GM12878 (cell line): ENCODE measurements at regions not wholly inside any gene's neighbourhood (a gene's known extent, or its start where the extent isn't known, plus 50 kb on each side); places are given as distances from the start of the nearest gene placed in this dataset.
"Not testable (repeated sequence)": the region's sequence is repeated elsewhere in the genome, so short reads cannot be mapped to it uniquely, and the experiment has no call there.

Source experiments
- CBFB ChIP-seq: IDR thresholded peaks from 2 replicates; pipeline ENCODE4 v1.6.1; 2016; ENCODE audit warnings: antibody characterized with exemption, low read depth
- CBX5 ChIP-seq: sonication (generic); IDR thresholded peaks from 2 replicates; pipeline ENCODE4 v1.6.1; 2016; ENCODE audit warnings: low read depth, moderate library complexity, mild to moderate bottlenecking, inconsistent platforms
- FOXM1 ChIP-seq: IDR thresholded peaks from 2 replicates; pipeline ENCODE4 v1.6.1; 2012; ENCODE audit warnings: low read depth, mild to moderate bottlenecking, inconsistent platforms, low read length, moderate library complexity
- IKZF1 ChIP-seq: fragments of 450-650 bp; conservative IDR thresholded peaks from 2 replicates; pipeline ENCODE4 v1.6.1; 2017; ENCODE audit warnings: antibody characterized with exemption, mild to moderate bottlenecking
- LARP7 ChIP-seq: fragments of 450-650 bp; IDR thresholded peaks from 2 replicates; pipeline ENCODE4 v1.6.1; 2017; ENCODE audit warnings: mild to moderate bottlenecking
- POLR2A ChIP-seq: IDR thresholded peaks from 2 replicates; pipeline ENCODE4 v1.6.1; 2011; ENCODE audit warnings: low read depth, mild to moderate bottlenecking, low read length
- POLR2AphosphoS2 ChIP-seq: IDR thresholded peaks from 2 replicates; pipeline ENCODE4 v1.6.1; 2011; ENCODE audit warnings: low read depth, mild to moderate bottlenecking, low read length, improper control_type of control experiment, moderate library complexity
- POLR2AphosphoS5 ChIP-seq: IDR thresholded peaks from 2 replicates; pipeline ENCODE4 v1.6.1; 2011; ENCODE audit warnings: mild to moderate bottlenecking, low read length, inconsistent platforms
- RELA ChIP-seq: fragments of 450-650 bp; IDR thresholded peaks from 2 replicates; pipeline ENCODE4 v1.8.0; 2014; ENCODE audit warnings: borderline replicate concordance; ENCODE audit not compliant: partially characterized antibody
- SIN3A ChIP-seq: IDR thresholded peaks from 2 replicates; pipeline ENCODE4 v1.6.1; 2012; ENCODE audit warnings: low read depth, low read length, improper control_type of control experiment
- SIX5 ChIP-seq: IDR thresholded peaks from 2 replicates; pipeline ENCODE4 v1.6.1; 2011; ENCODE audit warnings: mild to moderate bottlenecking, low read depth, low read length, moderate library complexity; ENCODE audit not compliant: severe bottlenecking
- SUZ12 ChIP-seq: fragments of 200-600 bp; sonication (generic); IDR thresholded peaks from one replicate; pipeline ENCODE4 v1.6.1; 2018; ENCODE audit warnings: antibody characterized with exemption, mild to moderate bottlenecking; ENCODE audit not compliant: unreplicated experiment
- ZNF24 ChIP-seq: fragments of 450-650 bp; IDR thresholded peaks from 2 replicates; pipeline ENCODE4 v1.6.1; 2017; ENCODE audit warnings: antibody characterized with exemption, mild to moderate bottlenecking
- TF ChIP-seq, protein P1 (sequence below), 3 experiments: IDR thresholded peaks in 2 of 3; conservative IDR thresholded peaks in 1 of 3; 2 replicates each; pipeline ENCODE4 v1.5.1; 2011; ENCODE audit warnings: low read depth in 3 of 3, low read length in 3 of 3, mild to moderate bottlenecking in 3 of 3, control low read depth in 2 of 3, moderate library complexity in 2 of 3, inconsistent platforms in 1 of 3, mixed read lengths in 1 of 3; ENCODE audit not compliant: control insufficient read depth in 2 of 3, insufficient read depth in 1 of 3; ENCODE audit errors: extremely low read depth in 1 of 3

DNA sequence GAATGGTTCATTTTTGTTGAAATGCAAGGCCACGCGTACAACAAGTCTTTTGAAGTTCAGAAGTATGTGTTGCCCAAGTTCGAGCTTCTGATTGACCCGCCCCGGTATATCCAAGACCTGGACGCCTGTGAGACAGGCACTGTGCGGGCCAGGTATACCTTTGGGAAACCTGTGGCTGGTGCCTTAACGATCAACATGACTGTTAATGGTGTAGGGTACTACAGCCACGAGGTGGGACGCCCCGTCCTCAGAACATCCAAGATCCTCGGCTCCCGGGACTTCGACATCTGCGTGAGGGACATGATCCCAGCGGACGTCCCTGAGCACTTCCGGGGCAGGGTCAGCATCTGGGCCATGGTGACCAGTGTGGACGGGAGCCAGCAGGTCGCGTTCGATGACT is 1246.9 kb upstream of the PHF14 start:
- TF ChIP-seq, protein P1, sequence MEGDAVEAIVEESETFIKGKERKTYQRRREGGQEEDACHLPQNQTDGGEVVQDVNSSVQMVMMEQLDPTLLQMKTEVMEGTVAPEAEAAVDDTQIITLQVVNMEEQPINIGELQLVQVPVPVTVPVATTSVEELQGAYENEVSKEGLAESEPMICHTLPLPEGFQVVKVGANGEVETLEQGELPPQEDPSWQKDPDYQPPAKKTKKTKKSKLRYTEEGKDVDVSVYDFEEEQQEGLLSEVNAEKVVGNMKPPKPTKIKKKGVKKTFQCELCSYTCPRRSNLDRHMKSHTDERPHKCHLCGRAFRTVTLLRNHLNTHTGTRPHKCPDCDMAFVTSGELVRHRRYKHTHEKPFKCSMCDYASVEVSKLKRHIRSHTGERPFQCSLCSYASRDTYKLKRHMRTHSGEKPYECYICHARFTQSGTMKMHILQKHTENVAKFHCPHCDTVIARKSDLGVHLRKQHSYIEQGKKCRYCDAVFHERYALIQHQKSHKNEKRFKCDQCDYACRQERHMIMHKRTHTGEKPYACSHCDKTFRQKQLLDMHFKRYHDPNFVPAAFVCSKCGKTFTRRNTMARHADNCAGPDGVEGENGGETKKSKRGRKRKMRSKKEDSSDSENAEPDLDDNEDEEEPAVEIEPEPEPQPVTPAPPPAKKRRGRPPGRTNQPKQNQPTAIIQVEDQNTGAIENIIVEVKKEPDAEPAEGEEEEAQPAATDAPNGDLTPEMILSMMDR (IDR thresholded peaks at IDR 0.05 in 2 of 3, conservative IDR thresholded peaks at IDR 0.05 in 1 of 3; ENCODE audit: control insufficient read depth in 2 of 3, extremely low read depth in 1 of 3, insufficient read depth in 1 of 3, low read depth in 3 of 3, low read length in 3 of 3), result not testable (repeated sequence)
- not testable (repeated sequence) for TF ChIP-seq FOXM1, ZNF24, SIN3A, CBX5, CBFB, POLR2AphosphoS2, SUZ12, RELA, IKZF1, LARP7, POLR2A, SIX5, POLR2AphosphoS5
